GM21528 (cell line): ENCODE measurements at regions not wholly inside any gene's neighbourhood (a gene's known extent, or its start where the extent isn't known, plus 50 kb on each side); places are given as distances from the start of the nearest gene placed in this dataset.

ENCODE experiments used
- ATAC-seq: cut with Tn5 transposase; IDR thresholded peaks from one replicate; pipeline ENCODE4 v1.9.1; 2021; ENCODE audit warnings: mild to moderate bottlenecking, moderate library complexity; ENCODE audit not compliant: unreplicated experiment, low FRiP score

- ATAC-seq, result no peak
Observed at GRCh38 chr11:129270446-129270845, 78.3 kb upstream of the ARHGAP32 start.

DNA sequence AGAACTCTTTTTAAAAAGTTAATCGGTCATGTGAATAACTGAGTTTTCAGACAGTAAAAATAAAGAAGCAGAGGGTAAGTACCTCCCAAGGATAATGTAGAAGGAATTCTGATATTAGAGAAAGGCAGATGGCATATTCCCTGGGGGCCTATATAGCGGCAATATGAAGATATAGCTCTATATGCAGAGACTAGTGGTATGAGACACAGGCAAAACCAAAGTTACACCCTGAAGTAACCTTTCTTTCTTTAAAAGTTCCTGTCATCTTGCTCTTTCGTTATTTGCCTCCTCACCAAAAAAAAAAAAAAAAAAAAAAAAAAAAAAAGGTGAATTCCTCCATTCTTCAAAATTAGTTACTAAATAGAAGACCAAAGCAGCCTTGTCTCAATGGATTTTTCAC is 76.2 kb upstream of the ARHGAP32 start:
- no peak for ATAC-seq

DNA sequence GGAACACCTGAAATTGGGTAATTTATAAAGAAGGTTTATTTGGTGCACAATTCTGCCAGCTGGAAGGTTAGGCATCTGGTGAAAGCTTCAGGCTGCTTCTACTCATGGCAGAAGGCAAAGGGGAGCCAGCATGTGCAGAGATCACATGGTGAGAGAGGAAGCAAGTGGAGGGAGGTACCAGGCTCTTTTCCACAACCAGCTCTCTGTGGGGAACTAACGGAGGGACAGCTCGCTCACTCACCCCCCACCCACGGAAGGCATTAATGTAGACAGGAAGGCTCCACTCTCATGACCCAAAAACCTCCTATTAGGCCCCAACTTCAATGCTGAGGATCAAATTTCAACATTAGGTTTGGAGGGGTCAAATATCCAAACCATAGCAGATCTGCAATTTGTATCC is 75.6 kb upstream of the ARHGAP32 start:
- ATAC-seq, result no peak

DNA sequence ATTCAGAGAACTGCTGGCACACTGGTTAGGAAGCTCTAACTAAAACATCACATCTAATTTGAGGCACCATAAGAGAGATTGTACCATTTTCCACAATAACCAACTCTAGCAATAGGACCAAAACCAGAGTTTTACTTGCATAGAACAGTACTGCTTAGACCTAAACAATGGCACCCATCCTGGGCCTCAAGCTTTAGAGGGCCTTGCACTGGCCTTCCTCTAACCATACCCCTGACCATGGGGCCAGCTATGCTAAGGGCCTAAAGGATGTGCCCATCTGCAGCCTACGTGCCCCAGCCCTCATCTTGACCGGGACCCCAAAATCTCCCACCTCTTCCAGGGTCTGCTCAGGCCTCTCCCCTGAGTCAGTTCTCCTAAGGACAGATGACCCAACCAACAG is 74.4 kb upstream of the ARHGAP32 start:
- ATAC-seq, result no peak

- ATAC-seq, result no peak
Observed at GRCh38 chr11:129265125-129265788, 73.1 kb upstream of the ARHGAP32 start.

DNA sequence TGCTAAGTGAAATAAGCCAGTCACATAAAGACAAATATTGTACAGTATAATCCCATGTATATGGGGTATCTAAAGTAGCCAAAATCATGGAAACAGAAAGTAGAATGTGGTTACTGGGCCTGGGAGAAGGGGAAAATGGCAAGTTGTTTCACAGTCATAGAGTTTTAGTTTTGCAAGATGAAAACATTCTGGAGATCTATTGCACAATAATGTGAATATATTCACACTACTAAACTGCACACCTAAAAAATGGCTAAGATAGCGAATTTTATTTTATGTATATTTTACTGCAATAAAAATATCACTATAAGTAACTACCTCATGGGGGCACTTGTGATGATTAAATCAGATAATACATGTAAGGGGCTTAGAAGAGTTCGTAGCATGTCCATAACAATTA is 72.0 kb upstream of the ARHGAP32 start:
- no peak for ATAC-seq

- ATAC-seq, result no peak
Observed at GRCh38 chr11:129260750-129261149, 68.6 kb upstream of the ARHGAP32 start.

DNA sequence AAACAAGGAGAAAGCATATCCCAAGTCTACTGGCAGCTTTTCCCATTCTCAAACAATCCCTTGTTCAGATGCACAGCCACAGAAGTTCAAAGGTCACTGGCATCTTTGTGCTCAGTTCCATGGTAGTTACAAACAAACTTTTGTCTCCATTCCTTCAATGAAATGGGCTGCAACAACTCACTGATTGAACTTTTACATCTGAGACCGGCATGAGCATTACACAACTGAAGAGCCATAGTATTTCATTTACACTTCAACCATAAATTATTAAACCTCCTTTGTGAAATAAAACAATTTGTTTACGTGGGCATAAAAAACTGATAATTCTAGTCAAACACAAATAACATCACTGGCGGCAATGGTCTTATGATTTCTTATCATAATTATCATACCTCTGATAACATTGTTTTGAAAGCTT is 67.8 kb upstream of the ARHGAP32 start:
- ATAC-seq, result no peak

DNA sequence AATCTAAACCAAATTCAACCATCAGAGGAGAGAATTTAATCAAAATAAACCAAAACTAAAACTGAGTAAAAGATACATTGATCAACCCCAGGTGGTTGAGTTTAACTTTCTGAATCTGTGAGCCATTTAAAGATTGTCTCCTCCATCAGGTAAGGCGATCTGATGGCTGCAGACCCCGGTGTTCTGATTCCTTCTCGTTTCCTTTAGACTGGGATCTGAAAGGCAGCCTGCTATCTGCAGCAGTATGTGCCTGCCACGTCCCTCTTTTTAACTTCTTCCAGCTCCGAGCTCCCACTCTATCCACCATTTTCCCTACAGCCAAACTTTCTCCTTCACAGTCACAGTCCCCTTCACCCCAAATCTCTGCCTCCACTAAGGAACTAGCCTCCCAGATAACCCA is 66.1 kb upstream of the ARHGAP32 start:
- no peak for ATAC-seq

DNA sequence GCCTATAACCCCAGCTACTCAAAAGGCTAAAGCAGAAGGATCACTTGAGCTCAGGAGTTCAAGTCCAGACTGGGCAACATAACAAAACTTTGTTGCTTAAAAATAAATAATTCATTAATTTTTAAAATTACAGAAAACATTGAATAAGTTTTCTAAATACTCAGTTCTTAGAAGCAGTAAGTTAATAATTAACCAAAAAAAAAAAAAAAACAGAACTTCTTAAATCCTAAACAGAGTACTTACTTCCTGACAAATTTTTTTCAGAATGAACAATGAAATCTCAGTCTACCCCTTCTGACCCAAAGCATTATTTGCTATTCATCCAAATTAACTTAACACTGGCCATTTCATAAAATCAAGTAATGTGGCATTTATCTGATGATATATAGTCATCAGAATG is 65.4 kb upstream of the ARHGAP32 start:
- no peak for ATAC-seq

GRCh38 chr11:129252621-129253020 is 60.5 kb upstream of the ARHGAP32 start:
- ATAC-seq, result no peak

DNA sequence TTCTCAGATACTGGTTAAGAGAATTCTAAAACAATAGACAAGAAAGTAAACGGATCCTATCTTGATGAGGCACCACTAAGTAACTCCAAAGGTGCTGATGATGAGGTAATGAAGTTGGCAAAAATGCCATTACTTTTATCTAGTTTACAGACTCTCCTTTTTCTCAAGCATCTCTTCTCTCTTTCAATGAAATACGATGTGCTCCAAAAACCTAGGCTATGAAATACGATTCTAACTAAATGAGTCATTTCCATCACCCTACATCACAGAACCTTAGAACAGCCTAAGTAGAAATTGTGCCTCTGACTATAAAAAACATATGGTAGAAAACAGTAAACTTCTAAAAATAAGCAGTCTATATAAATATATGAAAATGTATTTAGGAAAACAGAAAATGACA is 58.9 kb upstream of the ARHGAP32 start:
- ATAC-seq, result no peak

GRCh38 chr11:129249923-129250322 is 57.8 kb upstream of the ARHGAP32 start:
- no peak for ATAC-seq

DNA sequence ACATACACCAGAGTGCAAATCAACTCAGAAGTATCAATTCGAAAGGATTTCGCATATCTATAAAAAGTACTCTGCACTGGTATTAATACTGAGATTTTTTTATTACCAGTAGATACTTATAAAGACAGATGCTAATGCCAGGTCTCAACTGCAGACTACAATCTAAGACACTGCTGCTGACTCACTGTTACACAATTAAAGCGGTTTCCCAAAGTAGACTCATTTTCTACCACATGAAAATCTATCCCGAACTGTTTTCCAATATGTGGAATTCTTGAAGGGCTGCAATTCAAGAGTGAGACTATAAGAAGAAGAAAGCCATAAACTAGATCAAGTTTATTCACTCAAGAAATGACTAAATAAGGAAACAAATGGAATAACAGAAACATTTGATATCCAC is 57.2 kb upstream of the ARHGAP32 start:
- no peak for ATAC-seq

DNA sequence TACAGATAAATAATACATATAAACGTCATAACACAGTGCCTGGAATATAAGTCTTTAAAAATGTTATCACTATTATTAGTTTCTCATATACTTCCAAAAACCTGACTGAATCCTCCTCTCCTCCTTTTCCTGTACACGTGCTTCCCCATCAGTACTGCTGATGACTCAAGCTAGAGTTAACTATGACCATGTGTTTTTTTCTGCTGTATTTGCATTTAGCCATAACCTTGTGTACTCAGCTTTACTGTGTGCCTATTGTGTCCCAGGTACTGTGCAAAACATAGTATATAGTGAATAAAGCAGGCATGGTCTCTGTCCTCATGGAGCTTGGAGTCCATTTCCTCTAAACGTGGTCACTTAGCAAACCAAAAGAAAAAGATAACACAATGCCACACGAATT is 56.5 kb upstream of the ARHGAP32 start:
- ATAC-seq, result no peak

DNA sequence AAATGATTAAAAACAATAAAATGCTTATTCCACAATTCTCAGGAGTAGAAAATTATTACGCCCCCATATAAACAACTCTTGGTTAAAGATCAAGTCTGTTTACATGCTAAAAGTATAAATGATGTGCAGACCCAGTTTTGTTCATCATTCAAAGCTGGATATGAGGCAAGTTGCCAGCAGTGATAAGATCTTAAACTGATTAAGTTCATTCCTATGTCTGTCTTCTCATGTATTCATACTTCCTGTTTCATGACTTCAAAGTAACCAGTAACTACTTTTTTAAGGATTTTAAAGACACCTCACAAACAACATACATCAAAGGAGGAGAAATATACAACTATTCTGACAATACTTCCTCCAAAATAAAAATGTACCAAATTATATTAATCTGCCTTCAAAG is 55.0 kb upstream of the ARHGAP32 start:
- ATAC-seq, result no peak

- ATAC-seq, result no peak
Observed at GRCh38 chr11:129242855-129243254, 50.7 kb upstream of the ARHGAP32 start.
